Activated CD4-positive, alpha-beta T cell treated with anti-CD3 and anti-CD28 coated beads, Interleukin-10, Interleukin-2, amounts not matched to agents 100 ng/mL and 50 ng/mL, durations not matched to agents 16 hours and 8 hours (primary cell): ENCODE measurements at regions not wholly inside any gene's neighbourhood (a gene's known extent, or its start where the extent isn't known, plus 50 kb on each side); places are given as distances from the start of the nearest gene placed in this dataset.

Source experiments
- DNase-seq: peaks from one replicate; pipeline ENCODE4 v3.0.0-alpha.2; 2020

DNA sequence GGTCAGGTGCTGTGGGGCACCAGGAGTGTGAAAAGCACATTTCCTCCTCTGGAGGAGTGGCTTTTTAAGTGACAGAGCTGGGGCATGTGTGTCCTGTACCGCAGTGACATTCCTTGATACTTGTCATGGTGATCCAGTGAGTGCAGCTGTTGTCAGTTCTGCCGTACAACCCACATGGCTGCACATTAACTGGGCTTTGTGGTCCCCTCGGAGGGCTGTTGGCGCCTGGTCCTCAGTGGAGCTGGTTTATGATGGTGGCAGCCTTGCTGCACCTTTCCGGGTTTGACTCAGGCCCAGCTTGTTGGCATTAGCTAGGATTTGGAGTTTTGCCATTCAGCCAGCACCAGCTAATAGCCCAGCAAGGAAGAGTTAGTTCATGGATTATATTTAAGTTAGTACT is 77.0 kb downstream of the SLC25A47 start:
- DNase-seq, result no peak

DNA sequence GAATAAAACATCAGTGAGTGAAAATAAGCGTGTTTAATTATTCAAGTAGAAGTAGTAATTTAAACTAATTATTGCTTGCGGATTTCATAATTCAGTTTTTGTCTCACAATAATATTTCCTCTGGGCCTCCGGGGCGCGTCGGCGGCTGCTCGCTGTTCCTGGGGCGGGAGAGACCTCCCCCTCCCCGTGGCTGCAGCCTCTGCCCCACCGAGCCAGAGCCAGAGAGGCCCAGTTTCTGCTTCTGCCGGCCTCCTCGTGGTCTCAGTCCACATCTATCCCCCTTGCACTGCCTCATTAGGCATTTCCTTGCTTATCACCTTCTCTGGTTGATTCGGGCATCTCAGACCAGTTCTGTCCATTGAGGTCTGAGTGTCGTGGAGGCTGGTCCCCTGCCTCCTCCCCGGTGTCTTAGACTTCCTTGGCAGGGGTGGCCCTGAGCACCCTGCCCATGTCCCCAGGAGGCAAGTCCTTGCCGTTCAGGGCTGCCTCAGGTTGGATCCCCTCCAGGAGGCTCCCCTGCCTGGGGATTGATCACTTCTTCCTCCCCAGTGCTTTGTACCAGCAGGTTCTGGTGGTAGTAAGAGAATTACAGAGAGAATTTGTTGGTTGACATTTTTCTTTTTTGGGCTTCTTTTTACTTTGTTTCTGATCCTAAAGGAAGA is 78.0 kb downstream of the SLC25A47 start:
- no peak for DNase-seq

DNA sequence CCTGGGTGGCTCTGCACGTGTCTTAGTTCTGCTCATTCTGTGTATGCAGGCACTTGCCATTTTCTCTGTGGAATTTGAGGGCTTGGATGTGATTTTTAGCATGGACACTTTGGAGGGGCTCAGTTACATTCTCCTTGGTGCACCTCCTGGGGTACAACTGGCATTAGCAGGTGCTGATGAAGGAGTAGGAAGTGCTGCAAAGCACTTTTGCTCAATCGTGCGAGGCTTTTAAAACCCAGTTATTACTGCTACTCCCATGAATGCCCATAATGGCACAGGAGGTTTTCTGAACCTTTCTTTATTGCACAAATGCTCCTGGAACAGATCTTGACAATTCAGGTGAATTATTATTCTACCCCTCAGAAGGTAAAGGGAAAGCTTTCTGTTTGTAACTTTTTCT is 78.7 kb downstream of the SLC25A47 start:
- no peak for DNase-seq

DNA sequence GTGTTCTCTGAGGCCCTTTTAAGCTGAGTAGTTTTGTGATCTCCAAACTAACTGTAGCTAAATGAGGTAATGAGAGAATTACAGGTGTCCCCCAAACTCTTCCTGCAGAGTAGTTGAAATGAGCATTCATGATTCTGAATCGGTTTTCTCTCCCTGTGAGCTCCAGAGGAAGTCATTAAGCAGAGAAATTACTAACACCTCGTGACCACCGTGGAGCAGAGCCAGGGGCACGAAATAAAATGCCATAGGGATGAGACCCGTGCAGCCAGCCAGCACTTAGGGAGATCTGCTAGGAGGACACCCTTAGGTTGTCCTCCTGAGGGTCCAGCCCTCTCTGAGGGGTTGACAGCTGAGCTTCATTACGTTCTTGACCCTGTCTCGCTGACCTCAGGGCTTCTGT is 79.5 kb downstream of the SLC25A47 start:
- DNase-seq, result no peak

GRCh38 chr14:100403105-100403504 is 80.0 kb downstream of the SLC25A47 start:
- no peak for DNase-seq

- no peak for DNase-seq
Measured at GRCh38 chr14:100403802-100404365, 80.7 kb downstream of the SLC25A47 start.

GRCh38 chr14:100404419-100404818 is 81.3 kb downstream of the SLC25A47 start:
- no peak for DNase-seq

- no peak for DNase-seq
Measured at GRCh38 chr14:100405760-100406455, 82.8 kb downstream of the SLC25A47 start.

DNA sequence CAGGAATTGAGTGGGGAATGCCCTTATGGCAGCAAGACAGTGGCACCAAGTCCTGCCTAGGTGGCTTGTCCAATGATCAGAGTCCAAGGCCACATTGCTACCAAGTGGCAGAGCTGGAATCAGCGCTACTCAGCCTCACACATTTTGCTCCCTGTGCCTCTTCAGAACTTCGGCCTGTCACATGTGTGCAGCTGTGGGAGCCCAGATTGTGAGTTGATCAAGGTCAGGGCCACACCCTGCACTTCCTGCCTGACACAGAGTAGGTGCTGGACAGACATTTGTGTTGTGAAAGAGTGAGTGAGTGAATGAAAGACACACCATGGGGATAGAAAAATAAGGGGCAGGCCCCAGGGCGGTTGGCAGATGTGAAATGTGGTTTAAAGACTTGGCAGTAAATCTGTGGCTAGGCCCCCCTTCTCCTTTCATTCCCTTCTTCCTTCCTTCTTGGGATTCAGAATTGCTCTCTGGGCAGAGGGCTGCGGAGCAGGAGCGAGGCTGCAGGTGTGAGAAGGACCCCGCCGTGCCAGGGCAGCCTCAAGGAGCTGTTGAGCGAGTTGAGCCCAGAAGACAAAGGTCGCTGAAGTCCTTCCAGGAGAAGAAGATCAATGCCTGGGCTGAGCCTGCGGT is 83.5 kb downstream of the SLC25A47 start:
- DNase-seq, result peak; percentile 45

DNA sequence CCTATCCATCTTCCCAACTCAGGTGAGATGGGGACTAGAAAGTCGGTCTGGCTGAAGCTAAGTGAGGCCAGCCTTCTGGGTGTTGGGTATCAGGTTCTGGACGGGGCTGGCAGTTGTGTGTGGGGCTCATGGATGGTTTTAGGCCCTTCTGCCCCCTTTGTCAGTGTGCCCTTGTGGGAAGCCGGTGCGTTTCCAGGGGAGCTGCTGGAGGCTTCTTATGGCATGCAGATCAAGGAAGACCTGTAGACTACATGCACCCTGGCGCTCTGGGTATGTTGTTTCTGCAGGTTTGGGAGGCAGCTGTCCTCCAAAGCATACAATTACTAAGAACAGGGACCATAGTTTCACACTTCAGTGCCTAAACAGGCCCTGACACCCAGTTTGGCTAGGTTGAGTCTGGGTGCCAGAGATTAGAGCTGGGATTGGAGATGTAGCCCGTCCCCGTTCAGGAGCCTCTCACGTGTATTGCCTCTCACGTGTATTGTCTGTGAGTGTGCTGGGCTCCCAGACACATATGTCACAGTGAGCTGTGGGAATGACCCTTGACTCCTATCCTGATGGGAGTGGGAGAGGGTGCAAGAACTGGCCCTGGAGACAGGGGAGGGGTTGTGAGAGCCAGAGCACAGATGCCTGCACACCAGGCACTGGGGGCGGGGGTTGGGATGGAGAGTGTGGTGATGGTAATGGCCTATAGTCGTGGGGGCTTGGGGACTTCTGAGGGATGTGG is 84.4 kb downstream of the SLC25A47 start:
- no peak for DNase-seq

DNA sequence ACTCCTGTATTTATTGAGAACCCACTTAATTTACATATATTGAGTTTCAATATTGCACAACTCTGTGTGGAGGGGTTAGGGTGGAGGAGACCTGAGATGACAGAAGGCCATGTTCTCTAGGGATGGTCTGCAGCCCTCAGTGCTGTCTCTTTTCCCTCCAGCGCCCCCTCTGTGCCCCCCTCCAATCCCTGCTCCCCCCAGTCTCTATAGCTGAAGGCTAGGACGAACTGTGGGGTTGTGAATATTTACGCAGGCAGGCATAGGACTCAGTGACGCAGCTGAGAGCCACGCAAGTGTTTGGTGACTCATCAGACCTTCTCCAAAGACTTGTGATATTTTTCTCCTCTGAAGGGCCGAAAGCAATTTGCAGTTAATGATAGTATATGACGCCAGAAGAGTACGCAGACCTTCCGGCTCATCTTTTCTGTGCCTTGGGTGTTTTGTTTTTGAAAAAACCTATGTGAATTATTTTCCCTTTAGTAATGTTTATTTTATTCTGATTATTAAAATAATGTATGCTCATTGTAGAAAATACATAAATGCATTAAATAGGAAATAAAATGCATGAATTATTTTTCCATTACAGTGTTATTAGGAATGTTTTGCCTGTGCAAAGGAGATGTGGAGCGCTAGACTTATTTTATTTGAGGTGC is 85.3 kb downstream of the SLC25A47 start:
- peak; percentile 9 for DNase-seq

GRCh38 chr14:100409003-100409360 is 85.8 kb downstream of the SLC25A47 start:
- DNase-seq, result no peak

GRCh38 chr14:100409651-100410050 is 86.5 kb downstream of the SLC25A47 start:
- DNase-seq, result no peak

DNA sequence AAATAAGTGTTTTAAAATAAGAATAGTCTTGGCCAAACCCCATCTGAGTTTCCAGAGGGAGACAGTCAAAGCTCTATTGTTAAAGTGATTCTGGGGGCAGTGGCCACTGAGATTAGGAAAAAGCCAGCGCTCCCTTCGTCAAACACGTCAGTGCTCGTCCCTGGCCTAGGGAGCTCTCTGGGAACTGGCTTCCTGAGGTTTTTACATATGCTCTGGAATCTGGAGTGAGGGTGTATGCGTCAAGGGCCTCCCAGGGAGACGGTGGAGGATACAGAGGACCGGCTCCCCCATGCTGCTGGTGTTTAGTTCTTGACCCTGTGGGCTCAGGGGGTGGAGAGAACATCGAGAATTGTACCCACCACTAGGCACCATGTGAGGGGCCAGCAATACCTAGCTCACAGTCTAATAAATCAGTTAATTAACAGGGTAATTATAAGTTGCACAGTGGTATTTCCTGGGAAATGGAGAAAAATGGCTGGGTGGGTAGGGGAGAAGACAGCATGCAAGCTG is 87.0 kb downstream of the SLC25A47 start:
- no peak for DNase-seq

GRCh38 chr14:100413699-100414098 is 90.6 kb downstream of the SLC25A47 start:
- no peak for DNase-seq

GRCh38 chr14:100415226-100415625 is 92.1 kb downstream of the SLC25A47 start:
- DNase-seq, result no peak

DNA sequence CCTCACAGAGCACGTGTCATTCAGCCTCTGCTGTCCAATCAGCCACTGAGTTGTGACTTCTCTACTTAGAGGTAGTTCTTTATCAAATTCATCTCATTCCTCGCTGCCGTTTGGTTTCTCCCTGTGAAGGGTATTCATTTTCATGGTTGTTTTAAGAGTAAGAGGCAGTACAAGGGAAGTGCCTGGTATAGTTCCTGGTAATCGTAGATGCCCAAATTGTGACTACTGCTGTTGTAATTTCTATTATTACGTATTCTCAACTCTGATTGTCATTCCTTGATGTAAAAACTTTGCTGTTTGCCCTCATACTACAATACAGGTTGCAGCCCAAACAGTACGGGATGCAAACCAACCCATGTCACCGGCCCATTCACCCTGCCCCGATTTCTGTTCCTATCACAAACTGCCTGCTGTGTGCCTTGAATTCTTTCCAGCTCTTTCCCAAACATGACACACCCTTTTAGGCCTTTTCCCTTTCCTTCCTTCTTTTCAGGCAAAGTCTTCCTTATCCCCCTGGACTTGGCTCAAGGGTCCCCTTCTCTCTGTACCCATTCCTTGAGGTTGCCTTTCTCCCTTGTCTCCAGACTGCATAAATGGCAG is 93.0 kb downstream of the SLC25A47 start:
- DNase-seq, result no peak

GRCh38 chr14:100416921-100417860 is 94.1 kb downstream of the SLC25A47 start:
- no peak for DNase-seq

DNA sequence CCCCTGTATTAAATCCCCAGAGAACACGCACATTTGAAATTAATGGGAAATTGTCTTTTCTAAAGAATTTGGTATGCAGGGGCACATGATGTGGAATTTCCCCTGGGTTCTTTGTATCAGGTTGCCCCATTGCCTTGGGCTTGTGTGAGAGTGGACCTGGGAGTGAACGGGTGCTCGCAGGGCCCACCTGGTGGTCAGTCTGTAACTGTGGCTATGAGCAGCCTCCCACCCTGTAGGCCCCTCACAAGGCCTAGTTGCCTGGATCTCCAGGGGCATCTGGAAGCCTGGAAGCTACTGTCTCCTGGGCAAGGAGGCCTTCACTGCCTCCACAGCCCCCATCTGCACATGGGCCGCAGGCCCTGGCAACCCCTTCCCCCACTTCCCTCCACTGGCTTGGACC is 96.7 kb downstream of the SLC25A47 start:
- no peak for DNase-seq

GRCh38 chr14:100421756-100422470 is 98.8 kb downstream of the SLC25A47 start:
- DNase-seq, result no peak
